ENCODE measurements at regions not wholly inside any gene's neighbourhood (a gene's known extent, or its start where the extent isn't known, plus 50 kb on each side); places are given as distances from the start of the nearest gene placed in this dataset.

DNA sequence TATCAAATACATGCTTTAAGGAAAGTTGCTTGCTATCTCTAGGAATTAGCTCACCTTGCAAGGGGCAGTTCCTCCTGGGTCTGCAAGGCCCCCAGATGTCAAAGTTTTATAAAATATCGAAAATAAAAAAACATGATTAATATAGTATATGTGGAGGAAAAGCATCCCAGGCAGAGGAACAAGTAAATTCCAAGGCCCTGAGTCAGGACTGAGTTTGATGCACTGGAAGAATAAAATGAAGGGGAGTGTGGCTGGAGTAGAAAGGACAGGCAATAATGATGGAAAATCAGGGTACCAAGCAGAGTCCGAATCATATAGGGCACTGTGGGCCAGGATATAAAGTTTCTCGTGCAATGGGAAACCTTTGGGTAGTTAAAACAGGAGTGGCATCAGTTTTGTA lies 112.4 kb upstream of the EEPD1 start:
- TF ChIP-seq CTCF (IDR thresholded peaks at IDR 0.05) (no peak), POLR2A (IDR thresholded peaks at IDR 0.05) (no peak), POLR2AphosphoS5 (IDR thresholded peaks at IDR 0.05) (no peak), EP300 (IDR thresholded peaks at IDR 0.05) (no peak)
- DNase-seq (no peak), ATAC-seq (ENCODE audit: low FRiP score in 2 of 2) (no peak)
- 86 to 90% methylated on average over 3 of the region's 3 CpGs for WGBS, 2 donors
- Histone ChIP-seq H3K4me1 (peaks cover 41 to 65% (median 60%) of the 10 kb centered on the region in 4 donors), H3K27ac (peak overlapping the region in 2 of 4 donors; percentile 70 to 75), H3K36me3 (no peaks in the 10 kb centered on the region), H3K9me3 (no peaks in the 10 kb centered on the region), H3K27me3 (no peaks in the 10 kb centered on the region), H3K4me3 (no peak overlapping the region)

DNA sequence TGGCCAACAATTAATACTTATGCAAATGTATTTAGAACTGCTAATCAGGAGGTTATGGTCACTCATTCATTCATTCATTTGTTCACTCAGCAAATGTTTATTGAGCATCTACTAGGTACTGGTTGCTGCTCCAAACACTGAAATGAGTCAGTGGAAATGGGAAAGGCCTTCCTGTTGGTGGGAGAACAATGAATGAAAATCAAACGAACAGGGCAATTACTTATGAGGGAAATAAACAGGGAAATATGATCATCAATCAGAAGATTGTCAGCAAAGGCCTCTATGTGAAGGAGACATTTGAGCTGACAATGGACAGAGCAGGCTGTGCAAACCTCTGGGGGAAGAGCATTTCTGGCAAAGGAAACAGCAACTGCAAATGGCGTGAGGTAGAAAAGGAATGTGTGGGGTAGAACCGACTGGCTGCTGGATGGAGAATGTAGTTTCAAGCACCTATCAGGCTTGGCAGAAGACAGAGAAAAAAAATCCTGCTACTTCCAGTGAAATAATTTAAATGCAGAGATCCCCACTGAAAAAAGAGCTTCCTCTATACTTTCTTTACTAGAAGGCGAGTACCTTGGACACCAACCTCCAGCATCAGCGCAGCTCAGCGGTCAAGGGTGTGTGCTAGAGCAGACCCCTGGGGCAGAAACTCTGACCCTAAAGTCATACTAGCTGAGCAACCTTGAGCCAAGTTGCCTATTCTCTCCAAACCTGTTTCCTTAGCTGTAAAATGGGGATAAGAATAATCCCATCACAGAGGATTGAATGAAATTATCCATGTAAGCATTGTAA lies 108.8 kb upstream of the EEPD1 start:
- DNase-seq (no peak), ATAC-seq (ENCODE audit: low FRiP score in 2 of 2) (no peak)
- WGBS, 2 donors, result 69 to 83% methylated on average over 6 of the region's 6 CpGs
- Histone ChIP-seq H3K4me3 (no peak overlapping the region), H3K27me3 (no peaks in the 10 kb centered on the region), H3K9me3 (no peaks in the 10 kb centered on the region), H3K4me1 (peaks cover 32 to 64% (median 54%) of the 10 kb centered on the region in 4 donors), H3K27ac (peak overlapping the region in 3 of 4 donors; percentile 41 to 80 (median 58)), H3K36me3 (no peaks in the 10 kb centered on the region)
- TF ChIP-seq POLR2A (IDR thresholded peaks at IDR 0.05) (no peak), POLR2AphosphoS5 (IDR thresholded peaks at IDR 0.05) (no peak), EP300 (IDR thresholded peaks at IDR 0.05) (peak in 1 of 4 donors; percentile 8), CTCF (IDR thresholded peaks at IDR 0.05) (no peak)

- Histone ChIP-seq H3K27ac (peak overlapping the region in 3 of 4 donors; percentile 58 to 80 (median 62)), H3K27me3 (no peaks in the 10 kb centered on the region), H3K9me3 (no peaks in the 10 kb centered on the region), H3K4me3 (no peak overlapping the region), H3K4me1 (peaks cover 23 to 55% (median 47%) of the 10 kb centered on the region in 4 donors), H3K36me3 (no peaks in the 10 kb centered on the region)
- ATAC-seq (ENCODE audit: low FRiP score in 2 of 2) (peak in 1 of 2 donors; percentile 44), DNase-seq (peak in 1 of 2 donors; percentile 29)
- TF ChIP-seq EP300 (IDR thresholded peaks at IDR 0.05), result no peak
- no peak for TF ChIP-seq CTCF (IDR thresholded peaks at IDR 0.05)
- no peak for TF ChIP-seq POLR2A (IDR thresholded peaks at IDR 0.05)
- peak in 1 of 2 donors; percentile 14 for TF ChIP-seq POLR2AphosphoS5 (IDR thresholded peaks at IDR 0.05)
- WGBS, 2 donors, result 13 to 34% methylated on average over 2 of the region's 2 CpGs
These were observed 107.7 kb upstream of the EEPD1 start for GRCh38 chr7:36045326-36045725.

DNA sequence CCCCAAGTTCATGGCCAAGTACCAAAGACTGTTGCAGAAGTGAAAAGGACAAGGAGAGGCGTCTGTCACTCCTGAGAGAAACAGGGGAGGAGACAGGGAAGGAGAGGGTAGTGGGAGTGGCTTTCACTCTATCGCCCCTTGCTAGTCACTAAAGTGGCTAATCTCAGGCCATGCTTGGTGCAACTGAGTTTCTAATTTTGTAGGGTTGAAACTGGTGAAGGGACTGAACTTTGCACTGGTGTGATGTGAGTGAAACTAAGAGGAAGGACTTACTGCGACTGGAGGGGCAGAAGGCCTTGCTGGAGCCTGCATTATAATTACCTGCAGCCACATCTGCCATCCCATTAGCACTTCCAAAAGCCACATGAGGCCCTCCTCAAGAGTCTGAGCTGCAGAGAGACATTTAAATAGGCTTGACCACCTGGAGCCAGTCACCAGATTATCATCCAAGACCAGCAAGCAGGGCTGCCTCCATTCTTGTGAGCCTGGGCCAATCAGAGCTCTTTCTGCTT lies 107.2 kb upstream of the EEPD1 start:
- no peak for TF ChIP-seq CTCF (IDR thresholded peaks at IDR 0.05)
- TF ChIP-seq POLR2AphosphoS5 (IDR thresholded peaks at IDR 0.05), result no peak
- no peak for TF ChIP-seq EP300 (IDR thresholded peaks at IDR 0.05)
- no peak for TF ChIP-seq POLR2A (IDR thresholded peaks at IDR 0.05)
- 51 to 59% methylated on average over 3 of the region's 3 CpGs for WGBS, 2 donors
- no peak for DNase-seq
- no peak for ATAC-seq (ENCODE audit: low FRiP score in 2 of 2)
- no peak overlapping the region for H3K4me3 ChIP-seq
- H3K9me3 ChIP-seq, result no peaks in the 10 kb centered on the region
- H3K27ac ChIP-seq, result peak overlapping the region in 3 of 4 donors; percentile 58 to 80 (median 62)
- no peaks in the 10 kb centered on the region for H3K36me3 ChIP-seq
- no peaks in the 10 kb centered on the region for H3K27me3 ChIP-seq
- H3K4me1 ChIP-seq, result peaks cover 23 to 52% (median 42%) of the 10 kb centered on the region in 4 donors

Measured in upper lobe of left lung (tissue), 6 donors.